Endothelial cell of umbilical vein (primary cell): ENCODE measurements at regions not wholly inside any gene's neighbourhood (a gene's known extent, or its start where the extent isn't known, plus 50 kb on each side); places are given as distances from the start of the nearest gene placed in this dataset.

Experiments used
- CTCF ChIP-seq, 2 donors: IDR thresholded peaks; 1 replicate in 1 of 2; 2 replicates in 1 of 2; pipeline ENCODE4 v1.5.1; 2011; ENCODE audit warnings: low read length in 2 of 2, mild to moderate bottlenecking in 2 of 2, moderate library complexity in 2 of 2, control low read depth in 1 of 2, inconsistent platforms in 1 of 2, low read depth in 1 of 2; ENCODE audit not compliant: insufficient read depth in 1 of 2; ENCODE audit errors: extremely low read depth in 1 of 2
- EZH2 ChIP-seq: IDR thresholded peaks from 2 replicates; pipeline ENCODE4 v1.6.1; 2012; ENCODE audit warnings: borderline replicate concordance, low read depth, mild to moderate bottlenecking, moderate library complexity, low read length, inconsistent platforms; ENCODE audit not compliant: severe bottlenecking
- FOS ChIP-seq: IDR thresholded peaks from 2 replicates; pipeline ENCODE4 v1.6.1; 2011; ENCODE audit warnings: mild to moderate bottlenecking, low read length, moderate library complexity, borderline replicate concordance; ENCODE audit not compliant: insufficient read depth
- GATA2 ChIP-seq: IDR thresholded peaks from 2 replicates; pipeline ENCODE4 v1.7.0; 2011; ENCODE audit warnings: low read depth, mild to moderate bottlenecking, moderate library complexity, mixed read lengths, low read length; ENCODE audit not compliant: insufficient read length, insufficient read depth
- MAX ChIP-seq: IDR thresholded peaks from 2 replicates; pipeline ENCODE4 v1.6.1; 2011; ENCODE audit not compliant: insufficient read depth, insufficient read length
- POLR2A ChIP-seq: IDR thresholded peaks from 2 replicates; pipeline ENCODE4 v1.6.1; 2012; ENCODE audit warnings: low read depth, mild to moderate bottlenecking, control low read depth, low read length
- POLR2AphosphoS5 ChIP-seq: IDR thresholded peaks from 2 replicates; pipeline ENCODE4 v1.6.1; 2012; ENCODE audit warnings: low read depth, mild to moderate bottlenecking, control low read depth, low read length, moderate library complexity; ENCODE audit not compliant: insufficient read depth

- no peak for TF ChIP-seq POLR2A
- TF ChIP-seq CTCF (IDR thresholded peaks at IDR 0.05; ENCODE audit: extremely low read depth in 1 of 2, insufficient read depth in 1 of 2, low read depth in 1 of 2, low read length in 2 of 2) = no peak
- no peak for TF ChIP-seq EZH2
- TF ChIP-seq FOS = no peak
- TF ChIP-seq GATA2 = no peak
- no peak for TF ChIP-seq POLR2AphosphoS5
- TF ChIP-seq MAX = no peak
Observed at GRCh38 chr4:123889507-123889906, 492.9 kb downstream of the SPRY1 start.
